GM12873 (cell line): ENCODE measurements at regions not wholly inside any gene's neighbourhood (a gene's known extent, or its start where the extent isn't known, plus 50 kb on each side); places are given as distances from the start of the nearest gene placed in this dataset.
A peak's percentile ranks its signal among the peaks of the same experiment; 100 is the strongest.

ENCODE experiments used
- CTCF ChIP-seq: IDR thresholded peaks from 2 replicates; pipeline ENCODE4 v1.5.1; 2012; ENCODE audit warnings: low read depth, mild to moderate bottlenecking, moderate library complexity, low read length, control low read depth; ENCODE audit not compliant: insufficient read depth; ENCODE audit errors: missing control alignments

GRCh38 chr9:18060269-18060934 is 413.6 kb upstream of the ADAMTSL1 start:
- peak; percentile 21 for TF ChIP-seq CTCF

- TF ChIP-seq CTCF = no peak
Observed at GRCh38 chr9:18061332-18061731, 412.6 kb upstream of the ADAMTSL1 start.

DNA sequence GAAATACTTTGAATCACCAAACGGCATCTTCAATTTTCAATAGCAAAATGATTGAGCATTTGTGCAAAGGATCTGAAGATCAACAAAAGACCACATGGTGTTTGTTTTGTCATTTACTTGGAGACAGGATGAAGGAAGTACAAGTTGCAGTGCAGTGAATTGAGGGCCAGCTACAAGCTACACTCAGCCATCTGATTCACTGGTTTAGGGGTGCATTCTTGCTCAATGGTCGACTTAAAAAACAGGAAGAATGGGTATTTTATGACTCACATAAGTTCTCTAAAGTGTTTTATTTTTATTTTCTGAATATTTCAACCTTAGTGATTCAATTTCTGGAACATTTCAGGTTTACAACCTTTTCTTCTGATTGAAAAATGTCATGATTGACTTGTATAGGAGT is 412.1 kb upstream of the ADAMTSL1 start:
- no peak for TF ChIP-seq CTCF

DNA sequence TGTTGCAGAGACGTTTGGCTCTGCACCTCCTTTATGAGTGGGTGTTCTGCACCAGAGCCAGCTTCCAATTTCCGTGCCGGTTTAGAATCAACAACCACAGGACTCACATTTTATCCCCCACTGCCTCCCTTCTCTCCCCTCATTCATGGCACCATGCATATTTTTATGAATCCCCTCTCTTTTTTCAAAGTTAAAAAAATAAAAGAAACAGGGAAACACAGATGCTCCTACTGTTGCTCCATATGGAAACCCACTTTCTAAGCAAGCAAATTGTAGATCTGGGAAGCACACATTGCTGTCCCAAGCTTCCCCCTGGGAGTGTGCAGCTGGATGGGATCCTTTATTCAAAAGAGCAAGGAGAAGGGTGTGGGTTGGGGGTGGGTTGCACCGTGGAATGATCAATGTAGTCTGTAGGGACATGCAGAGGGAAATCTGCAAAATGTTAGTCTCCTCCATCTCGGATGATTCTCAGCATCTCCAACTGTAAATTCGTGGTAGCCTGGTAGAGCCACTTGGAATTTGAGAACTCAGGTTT is 410.0 kb upstream of the ADAMTSL1 start:
- TF ChIP-seq CTCF = no peak

DNA sequence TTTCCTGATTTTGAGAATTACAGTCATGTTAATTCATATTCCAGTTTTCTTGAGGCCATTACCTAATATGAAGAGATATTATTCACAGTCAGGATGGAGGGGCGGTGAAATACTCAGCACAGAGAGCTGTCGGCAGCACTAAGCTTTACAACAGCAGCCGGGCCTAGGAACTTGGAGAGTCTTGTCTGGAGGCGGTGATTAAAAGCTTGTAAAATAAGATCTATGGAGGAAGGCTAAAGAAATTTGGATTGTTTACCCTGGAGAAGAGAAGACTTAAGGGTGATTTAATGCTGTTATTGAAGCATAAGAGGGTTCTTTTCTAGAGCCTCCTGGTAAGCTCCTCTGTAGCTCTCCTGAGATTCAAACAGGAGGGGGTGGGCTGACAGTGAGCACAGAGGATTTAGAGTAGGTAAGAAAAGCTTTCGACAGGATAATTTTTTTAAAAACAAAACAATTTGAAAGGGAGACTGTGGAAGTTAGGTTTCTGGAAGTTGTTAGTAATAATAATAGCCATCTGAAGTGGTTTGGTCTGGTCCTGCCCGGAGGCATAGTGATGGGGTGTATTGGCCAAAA is 406.3 kb upstream of the ADAMTSL1 start:
- TF ChIP-seq CTCF = no peak

DNA sequence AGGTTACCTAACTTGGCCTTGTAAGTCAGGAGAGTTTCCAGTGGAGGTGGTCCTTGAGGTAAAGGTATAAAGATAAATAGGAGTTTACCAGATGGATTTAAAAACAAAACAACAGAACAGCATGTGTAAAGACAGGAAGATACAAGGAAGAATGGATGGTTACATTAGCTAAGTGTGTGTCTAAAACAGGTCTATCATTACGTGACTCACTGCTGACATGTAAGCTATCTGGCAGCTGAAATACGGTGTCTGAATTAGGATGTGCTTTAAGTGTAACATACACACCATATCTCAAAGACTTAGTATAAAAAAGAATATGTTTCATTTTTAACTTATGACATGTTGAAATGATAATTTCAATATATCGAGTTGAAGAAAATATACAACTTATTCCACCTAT is 405.1 kb upstream of the ADAMTSL1 start:
- no peak for TF ChIP-seq CTCF

DNA sequence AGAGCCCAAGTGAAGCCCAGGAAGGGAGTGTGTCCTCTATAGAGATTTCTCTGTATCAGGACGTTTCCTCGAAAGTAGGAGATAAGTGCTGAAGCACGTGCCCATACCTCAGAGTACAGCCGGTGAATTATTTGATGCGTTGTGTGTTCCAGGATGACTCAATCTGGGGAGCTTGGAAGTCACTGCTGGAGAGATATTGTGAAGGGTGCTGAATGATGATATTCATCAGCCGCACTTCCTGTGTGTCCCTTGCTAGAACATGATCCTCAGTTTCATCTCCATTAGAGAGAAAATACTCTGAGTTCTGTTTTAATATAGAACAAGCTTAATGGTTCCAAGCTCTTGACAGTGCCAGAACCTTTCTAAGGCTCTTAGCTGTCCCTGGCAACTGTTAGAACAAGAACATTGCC is 402.3 kb upstream of the ADAMTSL1 start:
- TF ChIP-seq CTCF = no peak
